Brain microvascular endothelial cell (primary cell): ENCODE measurements at regions not wholly inside any gene's neighbourhood (a gene's known extent, or its start where the extent isn't known, plus 50 kb on each side); places are given as distances from the start of the nearest gene placed in this dataset.

Experiments used
- DNase-seq: peaks from one replicate; pipeline ENCODE4 v3.0.0-alpha.2; 2020
- H3K27ac ChIP-seq: fragments of 250-450 bp; sonication (Bioruptor Pico); 2 replicates; pipeline ENCODE4 v1.5.1; 2020; ENCODE audit warnings: mild to moderate bottlenecking, moderate library complexity
- H3K27me3 ChIP-seq: fragments of 250-450 bp; sonication (Bioruptor Pico); replicated peaks from 2 replicates; pipeline ENCODE4 v1.5.1; 2020; ENCODE audit warnings: mild to moderate bottlenecking
- H3K36me3 ChIP-seq: fragments of 250-450 bp; sonication (Bioruptor Pico); replicated peaks from 2 replicates; pipeline ENCODE4 v1.5.1; 2020; ENCODE audit warnings: mild to moderate bottlenecking
- H3K4me3 ChIP-seq: 2 replicates; pipeline ENCODE4 v1.5.1; 2011; ENCODE audit warnings: low read depth, mild to moderate bottlenecking, control low read depth, low read length, moderate library complexity
- CTCF ChIP-seq: IDR thresholded peaks from 2 replicates; pipeline ENCODE4 v1.5.1; 2011; ENCODE audit warnings: low read depth, mild to moderate bottlenecking, moderate library complexity, low read length, control low read depth, inconsistent platforms; ENCODE audit errors: missing control alignments
- in situ Hi-C: cut with HindIII; loops from 2 replicates; pipeline ENCODE4 v1.10.0; 2017; ENCODE audit warnings: low sequenced_read_pairs, low pct_ligation_motif_present

GRCh38 chr17:74107107-74107506 is 96.4 kb upstream of the RPL38 start:
- TF ChIP-seq CTCF: no peak
- in situ Hi-C loops: no loop called here
- Histone ChIP-seq H3K36me3 (no peaks in the 10 kb centered on the region), H3K27ac (no peak overlapping the region), H3K4me3 (no peak overlapping the region), H3K27me3 (no peaks in the 10 kb centered on the region)
- no peak for DNase-seq

DNA sequence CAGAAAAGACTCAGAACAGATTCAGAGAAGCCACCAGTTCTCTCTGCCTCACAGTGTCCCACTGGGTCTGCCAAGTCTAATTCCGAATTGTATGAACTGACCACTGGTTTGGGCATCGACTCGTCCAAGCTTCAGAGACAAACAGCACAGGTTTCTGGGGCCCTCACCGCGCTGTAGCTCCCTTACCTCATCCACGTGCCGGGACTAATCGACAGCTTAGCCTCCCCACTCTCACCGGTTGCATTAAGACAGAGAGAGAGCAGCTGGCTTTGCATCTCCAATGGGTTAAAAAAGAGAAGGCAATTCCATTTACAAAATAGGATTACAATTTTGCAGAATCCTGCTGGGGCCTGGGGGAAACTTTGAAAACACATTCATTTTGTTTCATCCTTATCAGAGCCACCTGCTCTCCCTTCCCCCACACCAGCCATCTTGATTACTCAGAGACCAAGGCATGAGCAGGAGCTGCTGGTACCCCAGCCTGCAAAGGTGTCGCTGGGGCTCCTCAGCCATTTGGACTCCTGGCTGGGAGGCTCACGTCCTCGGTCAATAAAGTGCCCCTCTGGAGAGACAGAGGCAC is 95.3 kb upstream of the RPL38 start:
- Histone ChIP-seq H3K27me3 (no peaks in the 10 kb centered on the region), H3K27ac (no peak overlapping the region), H3K36me3 (no peaks in the 10 kb centered on the region), H3K4me3 (no peak overlapping the region)
- no peak for TF ChIP-seq CTCF
- in situ Hi-C loops: no loop called here
- DNase-seq: no peak

DNA sequence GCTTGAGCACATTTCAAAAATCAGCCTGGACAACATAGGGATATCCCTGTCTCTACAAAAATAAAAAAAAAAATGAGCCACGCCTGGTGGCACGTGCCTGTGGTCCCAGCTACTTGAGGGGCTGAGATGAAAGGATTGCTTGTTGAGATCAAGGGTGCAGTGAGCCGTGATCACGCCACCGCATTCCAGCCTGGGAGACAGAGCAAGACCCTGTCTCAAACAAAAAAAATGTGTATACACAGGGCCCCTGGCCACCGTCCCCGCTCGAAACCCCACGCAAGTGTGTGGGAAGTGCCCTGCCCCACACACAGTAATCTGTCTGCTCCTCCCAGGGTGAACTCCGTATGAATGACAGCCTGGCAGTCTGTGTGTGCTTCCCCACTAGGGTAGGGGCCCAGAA is 93.0 kb upstream of the RPL38 start:
- no peak for TF ChIP-seq CTCF
- Histone ChIP-seq H3K4me3 (no peak overlapping the region), H3K36me3 (no peaks in the 10 kb centered on the region), H3K27me3 (no peaks in the 10 kb centered on the region), H3K27ac (no peak overlapping the region)
- in situ Hi-C loops: no loop called here
- DNase-seq: no peak

GRCh38 chr17:74113326-74113725 is 90.2 kb upstream of the RPL38 start:
- TF ChIP-seq CTCF: no peak
- in situ Hi-C loops: no loop called here
- no peaks in the 10 kb centered on the region for H3K36me3 ChIP-seq
- H3K27ac ChIP-seq: no peak overlapping the region
- DNase-seq: no peak
- no peak overlapping the region for H3K4me3 ChIP-seq
- peaks cover 4% of the 10 kb centered on the region for H3K27me3 ChIP-seq

- no peak for TF ChIP-seq CTCF
- H3K27ac ChIP-seq: no peak overlapping the region
- peaks cover 4% of the 10 kb centered on the region for H3K27me3 ChIP-seq
These were observed 89.5 kb upstream of the RPL38 start for GRCh38 chr17:74113952-74114351.

DNA sequence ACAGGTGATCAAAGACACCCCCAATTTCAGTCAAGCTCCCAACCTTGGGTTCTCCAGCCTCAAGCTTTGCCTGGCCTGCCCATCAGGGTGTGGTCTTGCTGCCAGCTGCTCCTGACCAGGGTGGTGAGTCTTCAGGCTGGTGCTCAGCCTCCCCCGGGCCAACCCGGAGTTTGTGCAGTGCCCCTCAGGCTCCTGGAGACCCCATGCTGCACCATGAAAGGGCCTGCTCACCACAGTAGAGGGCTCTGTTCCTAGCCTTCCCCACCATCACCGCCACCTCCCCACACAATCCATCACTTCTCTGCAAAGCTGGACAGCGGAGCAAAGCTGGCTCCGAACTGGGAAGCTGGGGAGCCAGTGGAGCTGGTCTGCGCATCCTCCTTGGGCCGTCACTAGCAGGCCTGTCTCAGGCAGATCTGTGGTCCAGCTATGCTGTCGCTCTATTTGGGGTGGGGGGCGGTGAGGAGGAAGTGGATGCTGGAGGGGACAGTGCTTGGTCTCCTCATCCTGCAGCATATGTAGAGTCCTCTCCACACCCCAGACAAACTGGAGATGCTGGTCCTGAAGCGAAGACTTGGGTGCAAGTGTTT is 88.5 kb upstream of the RPL38 start:
- DNase-seq: no peak
- peaks cover 4% of the 10 kb centered on the region for H3K27me3 ChIP-seq
- no peak for TF ChIP-seq CTCF
- in situ Hi-C loops: no loop called here
- no peak overlapping the region for H3K4me3 ChIP-seq
- H3K36me3 ChIP-seq: no peaks in the 10 kb centered on the region
- H3K27ac ChIP-seq: no peak overlapping the region

More at GRCh38 chr17:74113952-74114351, 89.5 kb upstream of the RPL38 start:
- Histone ChIP-seq H3K4me3 (no peak overlapping the region), H3K36me3 (no peaks in the 10 kb centered on the region)
- in situ Hi-C loops: no loop called here
- DNase-seq: no peak
